K562 (cell line): ENCODE measurements at regions not wholly inside any gene's neighbourhood (a gene's known extent, or its start where the extent isn't known, plus 50 kb on each side); places are given as distances from the start of the nearest gene placed in this dataset.

Experiments
- FOXJ3 ChIP-seq: sonication (generic); formaldehyde crosslinking; IDR thresholded peaks from 2 replicates; pipeline ENCODE4 v1.4.0; 2020; ENCODE audit warnings: mild to moderate bottlenecking, missing genetic modification reagents
- MAZ ChIP-seq, 2 experiments: fragments of 450-650 bp in 1 of 2; sonication (generic) in 1 of 2; formaldehyde crosslinking; IDR thresholded peaks in 1 of 2; conservative IDR thresholded peaks in 1 of 2; 2 replicates each; pipeline versions ENCODE4 v1.4.0 to v1.5.0; 2020; ENCODE audit warnings: mild to moderate bottlenecking in 1 of 2, missing genetic modification reagents in 1 of 2
- OTX1 ChIP-seq: fragments of 450-650 bp; formaldehyde crosslinking; IDR thresholded peaks from 2 replicates; pipeline ENCODE4 v1.4.0; 2022; ENCODE audit warnings: mild to moderate bottlenecking
- RBM14 ChIP-seq: fragments of 200-400 bp; formaldehyde crosslinking; IDR thresholded peaks from 2 replicates; pipeline ENCODE4 v1.6.1; 2018; ENCODE audit warnings: low read depth, mild to moderate bottlenecking, low read length, moderate library complexity, borderline replicate concordance; ENCODE audit not compliant: insufficient read depth
- SP2 ChIP-seq: IDR thresholded peaks from 2 replicates; pipeline ENCODE4 v1.6.1; 2011; ENCODE audit warnings: mild to moderate bottlenecking, low read depth, low read length, moderate library complexity; ENCODE audit not compliant: poor library complexity, severe bottlenecking; ENCODE audit errors: extremely low read depth
- ZBTB12 ChIP-seq: fragments of 250-450 bp; sonication (Bioruptor Pico); IDR thresholded peaks from 2 replicates; pipeline ENCODE4 v1.4.0; 2020
- ZBTB17 ChIP-seq: fragments of 450-650 bp; formaldehyde crosslinking; IDR thresholded peaks from 2 replicates; pipeline ENCODE4 v1.4.0; 2020; ENCODE audit warnings: mild to moderate bottlenecking
- ZFP1 ChIP-seq: fragments of 450-650 bp; formaldehyde crosslinking; IDR thresholded peaks from 2 replicates; pipeline ENCODE4 v1.4.0; 2020; ENCODE audit warnings: mild to moderate bottlenecking, mixed read lengths
- ZNF41 ChIP-seq: fragments of 250-450 bp; sonication (Bioruptor Pico); conservative IDR thresholded peaks from 2 replicates; pipeline ENCODE4 v1.4.0; 2020; ENCODE audit warnings: mild to moderate bottlenecking
- TF ChIP-seq, protein P1 (sequence below): fragments of 450-650 bp; IDR thresholded peaks from 2 replicates; pipeline ENCODE4 v1.6.1; 2016; ENCODE audit warnings: mild to moderate bottlenecking, moderate library complexity
- TF ChIP-seq, protein P2 (sequence below): sonication (generic); formaldehyde crosslinking; IDR thresholded peaks from 2 replicates; pipeline ENCODE4 v1.8.1; 2023; ENCODE audit warnings: mild to moderate bottlenecking, missing genetic modification reagents

DNA sequence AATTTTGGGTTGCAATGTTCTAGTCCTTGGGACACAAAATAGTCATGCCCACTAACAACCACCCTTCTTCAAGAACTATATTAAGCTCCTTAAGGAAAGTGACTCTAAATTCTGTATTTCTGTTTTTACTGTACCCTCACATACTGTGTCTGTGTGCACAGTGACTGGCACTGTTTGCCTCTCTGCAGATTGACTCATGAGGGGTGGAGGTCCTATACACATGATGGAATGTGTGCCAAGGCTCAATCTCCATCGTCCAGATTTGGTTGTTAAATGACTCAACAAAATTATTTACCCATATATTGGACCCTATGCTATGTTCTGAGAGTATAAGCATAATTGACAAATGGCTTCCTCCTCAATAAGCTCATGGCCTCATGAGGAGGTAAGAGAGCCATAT lies 126.6 kb upstream of the CWC22 start (continued):
- TF ChIP-seq, protein P1, sequence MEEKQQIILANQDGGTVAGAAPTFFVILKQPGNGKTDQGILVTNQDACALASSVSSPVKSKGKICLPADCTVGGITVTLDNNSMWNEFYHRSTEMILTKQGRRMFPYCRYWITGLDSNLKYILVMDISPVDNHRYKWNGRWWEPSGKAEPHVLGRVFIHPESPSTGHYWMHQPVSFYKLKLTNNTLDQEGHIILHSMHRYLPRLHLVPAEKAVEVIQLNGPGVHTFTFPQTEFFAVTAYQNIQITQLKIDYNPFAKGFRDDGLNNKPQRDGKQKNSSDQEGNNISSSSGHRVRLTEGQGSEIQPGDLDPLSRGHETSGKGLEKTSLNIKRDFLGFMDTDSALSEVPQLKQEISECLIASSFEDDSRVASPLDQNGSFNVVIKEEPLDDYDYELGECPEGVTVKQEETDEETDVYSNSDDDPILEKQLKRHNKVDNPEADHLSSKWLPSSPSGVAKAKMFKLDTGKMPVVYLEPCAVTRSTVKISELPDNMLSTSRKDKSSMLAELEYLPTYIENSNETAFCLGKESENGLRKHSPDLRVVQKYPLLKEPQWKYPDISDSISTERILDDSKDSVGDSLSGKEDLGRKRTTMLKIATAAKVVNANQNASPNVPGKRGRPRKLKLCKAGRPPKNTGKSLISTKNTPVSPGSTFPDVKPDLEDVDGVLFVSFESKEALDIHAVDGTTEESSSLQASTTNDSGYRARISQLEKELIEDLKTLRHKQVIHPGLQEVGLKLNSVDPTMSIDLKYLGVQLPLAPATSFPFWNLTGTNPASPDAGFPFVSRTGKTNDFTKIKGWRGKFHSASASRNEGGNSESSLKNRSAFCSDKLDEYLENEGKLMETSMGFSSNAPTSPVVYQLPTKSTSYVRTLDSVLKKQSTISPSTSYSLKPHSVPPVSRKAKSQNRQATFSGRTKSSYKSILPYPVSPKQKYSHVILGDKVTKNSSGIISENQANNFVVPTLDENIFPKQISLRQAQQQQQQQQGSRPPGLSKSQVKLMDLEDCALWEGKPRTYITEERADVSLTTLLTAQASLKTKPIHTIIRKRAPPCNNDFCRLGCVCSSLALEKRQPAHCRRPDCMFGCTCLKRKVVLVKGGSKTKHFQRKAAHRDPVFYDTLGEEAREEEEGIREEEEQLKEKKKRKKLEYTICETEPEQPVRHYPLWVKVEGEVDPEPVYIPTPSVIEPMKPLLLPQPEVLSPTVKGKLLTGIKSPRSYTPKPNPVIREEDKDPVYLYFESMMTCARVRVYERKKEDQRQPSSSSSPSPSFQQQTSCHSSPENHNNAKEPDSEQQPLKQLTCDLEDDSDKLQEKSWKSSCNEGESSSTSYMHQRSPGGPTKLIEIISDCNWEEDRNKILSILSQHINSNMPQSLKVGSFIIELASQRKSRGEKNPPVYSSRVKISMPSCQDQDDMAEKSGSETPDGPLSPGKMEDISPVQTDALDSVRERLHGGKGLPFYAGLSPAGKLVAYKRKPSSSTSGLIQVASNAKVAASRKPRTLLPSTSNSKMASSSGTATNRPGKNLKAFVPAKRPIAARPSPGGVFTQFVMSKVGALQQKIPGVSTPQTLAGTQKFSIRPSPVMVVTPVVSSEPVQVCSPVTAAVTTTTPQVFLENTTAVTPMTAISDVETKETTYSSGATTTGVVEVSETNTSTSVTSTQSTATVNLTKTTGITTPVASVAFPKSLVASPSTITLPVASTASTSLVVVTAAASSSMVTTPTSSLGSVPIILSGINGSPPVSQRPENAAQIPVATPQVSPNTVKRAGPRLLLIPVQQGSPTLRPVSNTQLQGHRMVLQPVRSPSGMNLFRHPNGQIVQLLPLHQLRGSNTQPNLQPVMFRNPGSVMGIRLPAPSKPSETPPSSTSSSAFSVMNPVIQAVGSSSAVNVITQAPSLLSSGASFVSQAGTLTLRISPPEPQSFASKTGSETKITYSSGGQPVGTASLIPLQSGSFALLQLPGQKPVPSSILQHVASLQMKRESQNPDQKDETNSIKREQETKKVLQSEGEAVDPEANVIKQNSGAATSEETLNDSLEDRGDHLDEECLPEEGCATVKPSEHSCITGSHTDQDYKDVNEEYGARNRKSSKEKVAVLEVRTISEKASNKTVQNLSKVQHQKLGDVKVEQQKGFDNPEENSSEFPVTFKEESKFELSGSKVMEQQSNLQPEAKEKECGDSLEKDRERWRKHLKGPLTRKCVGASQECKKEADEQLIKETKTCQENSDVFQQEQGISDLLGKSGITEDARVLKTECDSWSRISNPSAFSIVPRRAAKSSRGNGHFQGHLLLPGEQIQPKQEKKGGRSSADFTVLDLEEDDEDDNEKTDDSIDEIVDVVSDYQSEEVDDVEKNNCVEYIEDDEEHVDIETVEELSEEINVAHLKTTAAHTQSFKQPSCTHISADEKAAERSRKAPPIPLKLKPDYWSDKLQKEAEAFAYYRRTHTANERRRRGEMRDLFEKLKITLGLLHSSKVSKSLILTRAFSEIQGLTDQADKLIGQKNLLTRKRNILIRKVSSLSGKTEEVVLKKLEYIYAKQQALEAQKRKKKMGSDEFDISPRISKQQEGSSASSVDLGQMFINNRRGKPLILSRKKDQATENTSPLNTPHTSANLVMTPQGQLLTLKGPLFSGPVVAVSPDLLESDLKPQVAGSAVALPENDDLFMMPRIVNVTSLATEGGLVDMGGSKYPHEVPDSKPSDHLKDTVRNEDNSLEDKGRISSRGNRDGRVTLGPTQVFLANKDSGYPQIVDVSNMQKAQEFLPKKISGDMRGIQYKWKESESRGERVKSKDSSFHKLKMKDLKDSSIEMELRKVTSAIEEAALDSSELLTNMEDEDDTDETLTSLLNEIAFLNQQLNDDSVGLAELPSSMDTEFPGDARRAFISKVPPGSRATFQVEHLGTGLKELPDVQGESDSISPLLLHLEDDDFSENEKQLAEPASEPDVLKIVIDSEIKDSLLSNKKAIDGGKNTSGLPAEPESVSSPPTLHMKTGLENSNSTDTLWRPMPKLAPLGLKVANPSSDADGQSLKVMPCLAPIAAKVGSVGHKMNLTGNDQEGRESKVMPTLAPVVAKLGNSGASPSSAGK: no peak
- TF ChIP-seq OTX1: no peak
- TF ChIP-seq FOXJ3 (CRISPR knock-in tag): no peak
- TF ChIP-seq SP2: no peak
- no peak for TF ChIP-seq ZFP1 (CRISPR knock-in tag)
- TF ChIP-seq, protein P2, sequence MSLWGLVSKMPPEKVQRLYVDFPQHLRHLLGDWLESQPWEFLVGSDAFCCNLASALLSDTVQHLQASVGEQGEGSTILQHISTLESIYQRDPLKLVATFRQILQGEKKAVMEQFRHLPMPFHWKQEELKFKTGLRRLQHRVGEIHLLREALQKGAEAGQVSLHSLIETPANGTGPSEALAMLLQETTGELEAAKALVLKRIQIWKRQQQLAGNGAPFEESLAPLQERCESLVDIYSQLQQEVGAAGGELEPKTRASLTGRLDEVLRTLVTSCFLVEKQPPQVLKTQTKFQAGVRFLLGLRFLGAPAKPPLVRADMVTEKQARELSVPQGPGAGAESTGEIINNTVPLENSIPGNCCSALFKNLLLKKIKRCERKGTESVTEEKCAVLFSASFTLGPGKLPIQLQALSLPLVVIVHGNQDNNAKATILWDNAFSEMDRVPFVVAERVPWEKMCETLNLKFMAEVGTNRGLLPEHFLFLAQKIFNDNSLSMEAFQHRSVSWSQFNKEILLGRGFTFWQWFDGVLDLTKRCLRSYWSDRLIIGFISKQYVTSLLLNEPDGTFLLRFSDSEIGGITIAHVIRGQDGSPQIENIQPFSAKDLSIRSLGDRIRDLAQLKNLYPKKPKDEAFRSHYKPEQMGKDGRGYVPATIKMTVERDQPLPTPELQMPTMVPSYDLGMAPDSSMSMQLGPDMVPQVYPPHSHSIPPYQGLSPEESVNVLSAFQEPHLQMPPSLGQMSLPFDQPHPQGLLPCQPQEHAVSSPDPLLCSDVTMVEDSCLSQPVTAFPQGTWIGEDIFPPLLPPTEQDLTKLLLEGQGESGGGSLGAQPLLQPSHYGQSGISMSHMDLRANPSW (CRISPR knock-in tag): no peak
- TF ChIP-seq MAZ (CRISPR knock-in tag; conservative IDR thresholded peaks at IDR 0.05 in 1 of 2, IDR thresholded peaks at IDR 0.05 in 1 of 2): no peak
- no peak for TF ChIP-seq ZNF41 (CRISPR knock-in tag)
- no peak for TF ChIP-seq RBM14
- no peak for TF ChIP-seq ZBTB12 (CRISPR knock-in tag)
- TF ChIP-seq ZBTB17 (CRISPR knock-in tag): no peak
- TF ChIP-seq, all 486 proteins: peak for 0
